Skin epidermis (tissue), 12 donors: ENCODE measurements at regions not wholly inside any gene's neighbourhood (a gene's known extent, or its start where the extent isn't known, plus 50 kb on each side); places are given as distances from the start of the nearest gene placed in this dataset.

ENCODE experiments used
- H3K27ac ChIP-seq, 21 experiments: fragments of 200-600 bp; sonication (generic) in 11 of 21; one replicate each; pipeline ENCODE4 v1.5.0; 2020; ENCODE audit warnings: mild to moderate bottlenecking in 3 of 21, inconsistent platforms in 2 of 21, moderate library complexity in 2 of 21
- H3K4me3 ChIP-seq, 7 experiments: fragments of 200-600 bp; sonication (generic) in 2 of 7; one replicate each; pipeline ENCODE4 v1.5.0; 2020; ENCODE audit warnings: inconsistent platforms in 2 of 7, mild to moderate bottlenecking in 2 of 7, moderate library complexity in 1 of 7

- no peak overlapping the region for H3K4me3 ChIP-seq
- H3K27ac ChIP-seq: no peak overlapping the region
These were observed 506.0 kb upstream of the JARID2 start for GRCh38 chr6:14739827-14740226.

GRCh38 chr6:14742171-14742570, 503.7 kb upstream of the JARID2 start:
- Histone ChIP-seq H3K4me3 (no peak overlapping the region), H3K27ac (peak overlapping the region in 4 of 21 experiments; percentile 74 to 91 (median 82))

DNA sequence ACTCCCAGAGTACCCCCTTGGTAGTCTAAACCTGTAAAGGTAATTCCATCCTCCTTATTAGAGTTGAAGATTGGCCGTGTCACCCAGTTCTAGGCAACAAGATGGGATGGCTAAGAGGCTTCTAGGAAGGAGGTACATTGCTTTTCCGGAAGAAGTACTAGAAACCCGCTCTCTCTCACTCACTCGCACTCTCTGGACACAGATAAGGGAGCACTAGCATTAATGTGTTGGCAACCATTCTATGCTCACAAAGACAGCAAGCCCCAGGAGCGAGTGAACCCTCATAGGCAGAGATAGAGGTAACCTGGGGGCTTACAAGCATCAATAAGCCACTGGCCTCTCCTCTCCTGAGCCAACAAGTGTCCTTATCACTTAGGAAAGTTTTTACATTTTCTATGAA, 503.2 kb upstream of the JARID2 start:
- Histone ChIP-seq H3K4me3 (no peak overlapping the region), H3K27ac (peak overlapping the region in 19 of 21 experiments; percentile 23 to 91 (median 74))

DNA sequence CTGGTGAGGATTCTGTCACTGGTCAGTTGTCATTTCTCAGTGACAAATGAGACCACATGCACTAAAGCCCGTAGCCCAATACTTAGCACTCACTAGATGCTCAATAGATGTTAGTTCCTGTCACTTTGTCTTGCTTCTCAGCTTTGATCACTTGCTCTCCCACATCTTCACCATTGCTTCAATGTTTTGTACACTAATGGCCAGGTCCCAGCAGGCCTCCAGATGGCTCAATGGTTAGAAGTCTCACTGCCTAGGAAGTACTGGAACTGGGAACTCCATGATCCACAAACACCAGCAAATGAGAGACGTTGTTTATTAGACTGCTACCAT, 502.8 kb upstream of the JARID2 start:
- Histone ChIP-seq H3K4me3 (no peak overlapping the region), H3K27ac (peak overlapping the region in 19 of 21 experiments; percentile 23 to 91 (median 74))

GRCh38 chr6:14743474-14744211, 502.2 kb upstream of the JARID2 start:
- H3K27ac ChIP-seq: peak overlapping the region in 20 of 21 experiments; percentile 23 to 91 (median 73)
- H3K4me3 ChIP-seq: no peak overlapping the region

GRCh38 chr6:14744212-14744556, 501.7 kb upstream of the JARID2 start:
- H3K4me3 ChIP-seq: no peak overlapping the region
- peak overlapping the region in 12 of 21 experiments; percentile 23 to 91 (median 76) for H3K27ac ChIP-seq

DNA sequence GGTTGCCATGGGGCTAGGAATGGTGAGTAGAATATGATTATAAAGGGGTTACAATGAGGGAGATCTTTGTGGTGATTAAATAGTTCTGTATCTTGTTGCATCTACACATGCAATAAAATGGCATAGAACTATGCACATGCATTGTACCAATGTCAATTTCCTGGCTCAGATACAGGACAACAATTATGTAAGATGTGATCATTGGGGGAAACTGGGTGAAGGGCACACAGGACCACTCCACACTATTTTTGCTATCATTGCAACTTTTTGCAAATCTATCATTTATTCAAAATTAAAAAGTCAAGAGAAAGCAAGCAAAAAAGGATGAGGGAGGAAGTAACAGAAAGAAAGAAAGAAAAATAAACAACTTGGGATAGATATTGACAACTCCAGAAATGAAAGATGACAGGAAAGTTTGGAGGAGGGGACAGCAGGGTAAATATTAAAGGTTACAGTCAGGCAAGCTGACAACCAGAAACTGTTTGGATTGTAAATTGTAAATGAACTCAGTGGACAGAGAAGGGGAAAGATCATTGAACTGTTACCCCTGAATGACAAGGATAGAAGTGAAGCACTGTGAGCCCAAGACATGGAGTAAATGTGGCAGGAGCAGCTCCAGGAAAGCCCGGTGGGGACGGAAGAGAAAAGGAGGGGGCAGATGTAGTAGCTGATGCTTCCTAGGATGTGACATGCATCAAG, 499.6 kb upstream of the JARID2 start:
- H3K4me3 ChIP-seq: no peak overlapping the region
- no peak overlapping the region for H3K27ac ChIP-seq

DNA sequence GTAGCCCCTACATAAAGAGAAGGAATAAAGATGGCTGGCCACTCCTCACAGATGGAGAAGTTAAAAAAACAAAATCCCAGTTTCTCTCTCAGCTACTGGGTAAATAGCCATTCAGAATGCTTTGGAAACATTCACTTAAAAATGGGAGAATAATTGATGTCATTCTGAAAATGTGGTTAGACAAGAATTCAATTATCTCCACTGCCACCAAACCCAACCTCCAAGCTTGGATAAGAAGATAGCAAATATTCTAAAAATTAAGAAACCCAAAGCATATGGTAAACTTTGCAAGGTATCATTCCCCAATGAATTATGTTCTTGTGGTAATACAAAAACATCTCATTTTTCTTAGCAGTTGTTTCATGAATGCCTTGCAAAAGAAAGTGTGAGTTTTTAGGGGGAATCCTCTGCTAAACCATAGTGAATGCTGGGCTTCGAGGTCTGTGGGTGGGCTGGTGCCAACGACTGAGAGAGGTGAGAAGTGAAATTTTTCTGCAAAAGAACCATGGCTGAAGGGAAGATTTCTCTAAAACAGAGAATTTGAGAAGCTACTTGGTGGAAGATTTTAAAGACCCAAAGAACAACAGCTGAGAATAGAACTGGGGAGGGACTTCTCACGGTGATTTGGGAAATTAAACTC, 497.9 kb upstream of the JARID2 start:
- no peak overlapping the region for H3K27ac ChIP-seq

GRCh38 chr6:14748679-14749078, 497.2 kb upstream of the JARID2 start:
- no peak overlapping the region for H3K4me3 ChIP-seq
- no peak overlapping the region for H3K27ac ChIP-seq

More for the DNA sequence above, 497.9 kb upstream of the JARID2 start:
- no peak overlapping the region for H3K4me3 ChIP-seq

DNA sequence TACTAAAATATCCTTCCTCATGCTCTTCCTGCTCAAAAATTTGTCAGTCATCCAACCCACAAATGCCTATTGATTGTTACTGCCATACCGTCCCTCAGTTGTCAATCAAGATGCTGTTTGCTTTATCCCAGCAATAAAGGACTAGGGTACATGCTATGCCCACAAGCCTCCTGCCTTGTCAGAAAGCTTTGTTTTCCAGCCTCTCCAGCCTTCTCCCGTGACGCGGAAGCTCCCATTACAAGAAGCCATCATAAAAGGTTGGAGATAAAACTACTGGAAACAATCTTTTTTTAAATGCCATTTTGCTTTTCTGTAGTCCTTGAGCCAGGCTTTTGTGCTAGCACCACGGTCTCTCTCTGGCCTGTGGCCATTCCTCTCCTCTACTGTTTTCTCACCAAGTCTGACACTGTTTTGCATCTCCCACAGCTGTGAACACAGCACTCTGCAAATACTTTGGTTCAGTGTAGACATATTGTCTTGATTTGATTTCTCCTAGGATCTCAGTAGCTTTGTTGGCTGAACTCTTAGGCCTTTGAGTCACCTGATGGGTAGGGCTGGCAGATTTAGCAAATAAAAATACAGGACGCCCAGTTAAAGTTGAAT, 495.7 kb upstream of the JARID2 start:
- Histone ChIP-seq H3K4me3 (no peak overlapping the region), H3K27ac (no peak overlapping the region)

GRCh38 chr6:14751645-14752175, 494.2 kb upstream of the JARID2 start:
- H3K27ac ChIP-seq: no peak overlapping the region
- no peak overlapping the region for H3K4me3 ChIP-seq

DNA sequence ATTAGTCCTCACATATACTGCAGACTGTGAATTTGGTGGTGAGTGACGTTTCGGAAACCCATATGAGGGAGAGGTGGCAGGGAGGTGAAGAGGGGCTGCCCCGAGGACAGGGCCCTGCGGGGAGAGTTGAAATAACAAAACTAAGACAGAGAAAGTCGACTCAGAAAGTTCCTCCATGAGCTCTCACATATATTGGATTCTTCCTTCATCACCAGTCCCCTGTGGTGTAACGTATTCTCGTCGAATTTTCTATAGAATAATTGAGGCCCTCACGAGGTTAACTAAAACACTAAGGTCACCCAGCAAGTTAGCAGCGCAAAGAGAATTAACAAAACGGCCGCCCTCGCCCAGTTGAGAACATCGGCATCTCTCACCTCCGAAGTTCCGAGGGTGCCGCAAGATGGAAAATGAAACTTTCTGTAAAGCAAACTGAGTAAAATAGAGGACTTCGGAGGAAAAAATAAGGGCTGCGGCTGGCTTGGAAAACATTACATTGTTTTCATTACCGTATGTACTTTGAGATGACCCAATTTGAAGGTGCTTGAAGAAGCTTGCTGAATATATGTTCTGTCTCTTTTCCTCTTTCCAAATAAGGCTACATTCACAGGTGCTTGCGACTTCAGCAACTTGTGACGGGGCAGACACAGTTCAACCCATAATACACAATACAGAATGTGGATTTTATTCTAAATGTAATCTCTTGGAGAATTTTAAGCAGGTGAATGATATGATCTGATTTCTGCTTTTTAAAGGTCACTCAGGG, 490.9 kb upstream of the JARID2 start:
- no peak overlapping the region for H3K4me3 ChIP-seq
- no peak overlapping the region for H3K27ac ChIP-seq

- no peak overlapping the region for H3K4me3 ChIP-seq
- no peak overlapping the region for H3K27ac ChIP-seq
These were observed 489.5 kb upstream of the JARID2 start for GRCh38 chr6:14756340-14756739.

DNA sequence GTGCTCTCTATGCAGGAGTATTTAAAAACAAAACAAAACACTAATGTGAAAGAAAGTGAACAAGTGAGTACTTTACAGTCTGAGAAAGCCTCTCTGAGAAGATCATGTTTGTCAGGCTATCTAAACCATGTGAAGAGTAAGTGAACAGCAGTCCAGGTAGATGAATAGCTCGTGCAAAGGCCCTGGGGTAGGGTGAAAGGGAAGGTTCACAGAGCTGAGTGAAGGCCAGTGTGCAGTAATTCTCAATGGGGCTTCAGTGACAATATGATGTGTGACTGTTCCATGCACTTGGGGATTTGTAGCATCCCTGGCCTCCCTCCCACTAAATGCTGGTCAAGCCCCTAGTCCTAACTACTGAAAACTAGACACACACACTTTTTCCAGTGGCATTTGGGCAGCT, 488.9 kb upstream of the JARID2 start:
- H3K4me3 ChIP-seq: no peak overlapping the region
- no peak overlapping the region for H3K27ac ChIP-seq

DNA sequence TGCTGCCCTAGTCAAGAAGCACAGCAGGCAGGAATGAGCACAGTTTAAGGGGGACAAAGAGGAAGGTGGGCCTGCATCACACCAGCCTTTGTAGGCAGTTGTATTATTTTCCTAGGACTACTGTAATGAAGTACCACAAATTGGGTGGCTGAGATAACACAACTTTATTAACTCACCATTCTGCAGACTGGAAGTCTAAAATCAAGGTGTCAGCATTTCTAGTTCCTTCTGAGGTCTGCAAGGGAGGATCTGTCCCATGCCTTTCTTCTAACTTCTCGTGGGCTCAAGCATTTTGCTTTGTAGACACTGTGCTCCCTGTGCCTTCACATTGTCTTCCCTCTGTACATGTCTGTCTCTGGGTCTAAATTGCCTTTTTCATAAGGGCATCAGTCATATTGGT, 488.5 kb upstream of the JARID2 start:
- no peak overlapping the region for H3K27ac ChIP-seq
- no peak overlapping the region for H3K4me3 ChIP-seq

DNA sequence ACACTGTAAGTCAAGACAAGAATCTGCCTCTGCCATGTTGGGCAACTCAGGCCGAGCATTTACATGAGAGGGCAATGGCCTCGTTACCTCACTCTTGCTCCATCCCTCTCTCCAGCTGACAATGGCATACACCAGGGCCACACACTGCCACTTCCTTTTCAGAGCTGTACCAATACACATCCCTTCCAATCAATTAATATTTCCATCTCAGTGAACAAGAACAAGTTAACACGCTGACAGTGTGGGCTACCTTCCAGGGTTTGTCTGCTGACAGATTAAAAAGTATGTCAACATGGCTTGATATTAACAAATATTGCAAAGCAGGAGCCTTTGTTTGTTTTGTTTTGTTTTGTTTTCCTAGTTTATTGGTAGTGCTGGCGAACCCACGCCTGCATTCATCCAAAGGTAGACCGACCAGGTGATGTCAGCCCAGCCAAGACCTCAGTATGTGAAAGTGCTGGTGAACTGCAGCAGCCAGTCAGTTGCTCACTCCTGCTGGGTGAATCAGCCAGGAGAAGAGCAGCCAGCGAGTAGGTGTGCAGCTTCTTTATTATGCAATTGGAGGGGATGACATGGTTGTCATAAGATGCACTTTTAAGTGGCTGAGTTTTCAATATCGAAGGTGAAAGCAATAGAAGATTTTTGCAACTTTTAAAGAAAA, 487.3 kb upstream of the JARID2 start:
- no peak overlapping the region for H3K4me3 ChIP-seq
- H3K27ac ChIP-seq: peak overlapping the region in 5 of 21 experiments; percentile 23 to 50 (median 31)

- Histone ChIP-seq H3K27ac (no peak overlapping the region), H3K4me3 (no peak overlapping the region)
These were observed 485.7 kb upstream of the JARID2 start for GRCh38 chr6:14759976-14760672.

- H3K4me3 ChIP-seq: no peak overlapping the region
- H3K27ac ChIP-seq: no peak overlapping the region
These were observed 483.8 kb upstream of the JARID2 start for GRCh38 chr6:14762077-14762476.

DNA sequence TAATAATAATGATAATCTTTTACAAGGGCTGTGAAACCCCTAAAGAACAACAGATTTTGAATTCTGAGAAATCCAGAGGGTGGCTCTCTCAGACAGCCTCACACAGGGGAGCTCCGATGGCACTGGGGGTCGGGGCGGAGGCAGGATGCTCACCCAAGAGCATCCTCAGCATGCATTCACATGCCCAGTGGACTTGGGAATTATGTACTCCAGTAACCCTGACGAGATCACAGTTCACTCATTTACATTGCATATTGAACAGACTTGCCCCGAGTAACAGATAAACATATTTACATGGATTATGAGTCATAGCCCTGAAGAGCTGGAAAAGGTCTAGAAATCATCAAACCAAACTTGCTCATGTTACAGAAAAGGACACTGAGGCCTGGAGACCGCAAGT, 482.7 kb upstream of the JARID2 start:
- no peak overlapping the region for H3K4me3 ChIP-seq
- peak overlapping the region in 2 of 21 experiments; percentile 33 to 54 for H3K27ac ChIP-seq
